HG03045 (cell line): ENCODE measurements at regions not wholly inside any gene's neighbourhood (a gene's known extent, or its start where the extent isn't known, plus 50 kb on each side); places are given as distances from the start of the nearest gene placed in this dataset.
"Not testable (repeated sequence)": the region's sequence is repeated elsewhere in the genome, so short reads cannot be mapped to it uniquely, and the experiment has no call there.

Source experiments
- ATAC-seq: cut with Tn5 transposase; IDR thresholded peaks from one replicate; pipeline ENCODE4 v1.9.1; 2021; ENCODE audit warnings: mild to moderate bottlenecking, moderate library complexity; ENCODE audit not compliant: unreplicated experiment

- ATAC-seq = no peak
Measured at GRCh38 chr17:79560527-79560926, 50.3 kb downstream of the RBFOX3 start.

GRCh38 chr17:79559111-79559887 is 51.6 kb downstream of the RBFOX3 start:
- ATAC-seq = no peak

GRCh38 chr17:79558091-79558900 is 52.6 kb downstream of the RBFOX3 start:
- no peak for ATAC-seq

- no peak for ATAC-seq
Measured at GRCh38 chr17:79557276-79558090, 53.4 kb downstream of the RBFOX3 start.

GRCh38 chr17:79556271-79556670 is 54.6 kb downstream of the RBFOX3 start:
- no peak for ATAC-seq

- no peak for ATAC-seq
Measured at GRCh38 chr17:79555543-79555942, 55.3 kb downstream of the RBFOX3 start.

GRCh38 chr17:79554346-79554745 is 56.5 kb downstream of the RBFOX3 start:
- ATAC-seq = not testable (repeated sequence)

- ATAC-seq = no peak
Measured at GRCh38 chr17:79552824-79553223, 58.0 kb downstream of the RBFOX3 start.

GRCh38 chr17:79552405-79552804 is 58.4 kb downstream of the RBFOX3 start:
- no peak for ATAC-seq

- no peak for ATAC-seq
Measured at GRCh38 chr17:79549141-79549915, 61.5 kb downstream of the RBFOX3 start.

GRCh38 chr17:79548116-79548515 is 62.7 kb downstream of the RBFOX3 start:
- no peak for ATAC-seq

DNA sequence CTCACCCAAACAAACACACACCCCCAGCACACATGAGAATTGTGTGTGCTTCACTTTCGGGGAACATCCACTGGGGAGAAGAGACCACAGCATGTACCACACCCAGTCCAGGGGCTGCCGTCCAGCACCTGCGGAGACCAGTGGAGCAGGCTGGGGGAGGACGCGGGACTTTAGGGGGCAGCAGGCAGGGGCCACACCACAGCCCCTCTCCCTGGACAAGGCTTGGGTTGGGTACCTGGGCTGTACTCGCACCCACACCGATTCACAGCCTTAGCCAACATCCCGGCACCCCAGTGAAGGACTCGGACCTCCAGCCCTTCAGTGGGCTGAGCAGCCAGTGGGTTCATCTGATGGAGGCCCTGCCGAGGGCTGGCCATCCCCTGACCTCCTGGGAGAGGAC is 63.3 kb downstream of the RBFOX3 start:
- ATAC-seq = no peak

GRCh38 chr17:79547171-79547570 is 63.7 kb downstream of the RBFOX3 start:
- ATAC-seq = not testable (repeated sequence)

- ATAC-seq = no peak
Measured at GRCh38 chr17:79546386-79546785, 64.5 kb downstream of the RBFOX3 start.

DNA sequence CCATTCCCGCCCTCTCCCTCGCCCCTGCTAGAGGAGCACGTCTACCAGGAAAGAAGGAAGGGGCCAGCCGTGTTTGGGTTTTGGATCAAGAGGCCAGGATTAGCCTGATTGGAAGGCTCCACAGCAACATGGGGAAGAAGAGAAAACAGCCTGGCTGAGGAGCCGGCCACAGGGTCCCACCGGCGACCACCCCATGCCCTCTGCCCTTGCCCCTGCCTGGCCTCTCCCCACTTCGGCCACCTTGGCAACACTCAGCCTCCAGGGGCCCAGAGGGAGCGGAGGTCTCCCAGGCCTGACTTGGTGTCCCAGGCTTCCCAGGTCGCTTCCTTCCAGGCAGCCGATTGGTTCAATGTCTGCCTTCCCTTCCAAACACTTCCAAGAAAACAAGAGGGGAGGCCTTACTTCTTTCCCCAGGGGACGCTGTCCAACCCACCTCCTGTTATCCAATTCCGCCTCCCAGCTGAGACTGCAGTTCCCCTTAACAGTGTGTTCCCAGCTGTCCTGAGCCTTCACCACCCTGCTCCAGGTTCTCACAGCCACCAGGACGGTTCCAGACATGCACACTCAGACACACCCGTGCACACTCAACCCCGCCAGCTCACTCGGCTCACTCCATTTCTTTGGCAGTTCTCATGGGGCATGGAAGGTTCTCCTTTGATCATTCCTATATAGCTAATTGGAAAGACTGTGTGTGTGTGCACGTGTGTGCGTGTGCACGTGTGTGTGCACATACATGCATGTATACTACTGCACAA is 65.4 kb downstream of the RBFOX3 start:
- ATAC-seq = no peak

DNA sequence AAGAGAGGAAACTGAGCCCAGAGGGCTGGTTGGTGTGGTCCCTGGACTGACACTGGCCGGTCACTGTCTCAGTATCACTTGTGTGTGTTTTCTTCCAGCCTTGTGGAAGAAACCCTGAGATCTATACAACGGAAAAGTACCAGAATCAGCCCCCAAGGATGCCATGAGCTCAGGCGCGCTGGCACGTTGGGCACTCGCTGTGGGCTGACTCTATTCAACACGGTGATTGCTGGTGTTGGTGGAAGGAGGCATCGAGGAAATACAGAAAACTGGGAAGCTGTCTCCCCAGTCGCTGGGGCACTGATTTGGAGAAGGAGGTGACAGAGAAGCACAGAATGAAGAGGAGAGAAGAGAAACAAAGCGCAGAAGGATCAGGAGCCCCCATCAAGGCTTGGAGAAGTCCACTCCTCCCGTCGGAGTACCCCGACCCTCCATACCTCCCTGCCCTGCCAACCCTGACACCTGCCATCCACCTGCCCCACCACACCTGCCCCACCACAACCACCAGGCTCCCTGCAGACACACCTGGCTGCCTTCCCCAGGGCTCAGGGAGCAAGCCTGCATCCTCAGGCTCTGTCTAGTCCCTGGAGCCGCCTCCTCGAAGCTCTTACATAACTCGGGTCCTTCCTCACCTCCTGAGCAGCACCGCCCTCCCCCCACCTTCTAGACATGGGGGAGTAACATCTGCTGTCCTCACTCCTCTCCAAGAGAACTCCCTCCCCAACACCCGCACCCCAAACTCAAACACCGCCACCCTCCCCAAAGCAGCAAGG is 66.5 kb downstream of the RBFOX3 start:
- no peak for ATAC-seq

GRCh38 chr17:79543531-79543930 is 67.3 kb downstream of the RBFOX3 start:
- ATAC-seq = no peak

GRCh38 chr17:79542718-79543117 is 68.1 kb downstream of the RBFOX3 start:
- no peak for ATAC-seq
